ENCODE measurements at regions not wholly inside any gene's neighbourhood (a gene's known extent, or its start where the extent isn't known, plus 50 kb on each side); places are given as distances from the start of the nearest gene placed in this dataset.

GRCh38 chr5:56540266-56540665 is 275.1 kb upstream of the MAP3K1 start:
- Histone ChIP-seq H3K36me3 (ENCODE audit: control insufficient read depth in 2 of 2, extremely low read depth in 1 of 2, insufficient read depth in 1 of 2, low read length in 1 of 2) (no peaks in the 10 kb centered on the region), H3K27me3 (replicated peaks in 1 of 2; ENCODE audit: control insufficient read depth in 2 of 2, extremely low read depth in 1 of 2, insufficient read depth in 2 of 2, low read length in 1 of 2) (no peaks in the 10 kb centered on the region), H3K9me3 (no peaks in the 10 kb centered on the region), H3K4me1 (ENCODE audit: control insufficient read depth in 1 of 2, extremely low read depth in 1 of 2, insufficient read depth in 2 of 2, low read length in 2 of 2) (peaks cover 4% of the 10 kb centered on the region in 2 experiments), H3K27ac (ENCODE audit: low read length) (no peak overlapping the region), H3K4me3 (ENCODE audit: control insufficient read depth in 1 of 2, extremely low read depth in 1 of 2, low read length in 1 of 2) (no peak overlapping the region)
- ChIA-PET POLR2A (interaction anchor here in 1 of 2 donors (0.6 to 0.7 kb wide), 2 partner anchors 50 to 235 kb away, joined by 3 to 4 read pairs; no protein-coding TSS in a partner anchor), CTCF (no interaction called here)
- DNase-seq, result no peak
- no peak overlapping the region for H3K27ac Mint-ChIP-seq
- H3K36me3 Mint-ChIP-seq, result no peaks in the 10 kb centered on the region
- no peak overlapping the region for H3K4me3 Mint-ChIP-seq
- H3K27me3 Mint-ChIP-seq, result no peaks in the 10 kb centered on the region
- peaks cover 0 to 4% (median 0%) of the 10 kb centered on the region in 3 donors for H3K9me3 Mint-ChIP-seq
- ATAC-seq (replicated peaks in 1 of 4), result no peak
- peaks cover 9 to 14% (median 10%) of the 10 kb centered on the region in 3 donors for H3K4me1 Mint-ChIP-seq
- WGBS (ENCODE audit: insufficient coverage), result 83% methylated on average over 1 of the region's 4 CpGs

GRCh38 chr5:56538580-56538979 is 276.8 kb upstream of the MAP3K1 start:
- no peak overlapping the region for H3K27ac Mint-ChIP-seq
- POLR2A ChIA-PET, result no interaction called here
- H3K9me3 Mint-ChIP-seq, result peaks cover 0 to 4% (median 0%) of the 10 kb centered on the region in 3 donors
- Histone ChIP-seq H3K4me1 (ENCODE audit: control insufficient read depth in 1 of 2, extremely low read depth in 1 of 2, insufficient read depth in 2 of 2, low read length in 2 of 2) (peaks cover 9 to 16% of the 10 kb centered on the region in 2 experiments), H3K4me3 (ENCODE audit: control insufficient read depth in 1 of 2, extremely low read depth in 1 of 2, low read length in 1 of 2) (no peak overlapping the region), H3K9me3 (no peaks in the 10 kb centered on the region), H3K36me3 (ENCODE audit: control insufficient read depth in 2 of 2, extremely low read depth in 1 of 2, insufficient read depth in 1 of 2, low read length in 1 of 2) (no peaks in the 10 kb centered on the region), H3K27ac (ENCODE audit: low read length) (no peak overlapping the region), H3K27me3 (replicated peaks in 1 of 2; ENCODE audit: control insufficient read depth in 2 of 2, extremely low read depth in 1 of 2, insufficient read depth in 2 of 2, low read length in 1 of 2) (peaks cover 0 to 5% of the 10 kb centered on the region in 2 experiments)
- 100% methylated on average over 1 of the region's 6 CpGs for WGBS (ENCODE audit: insufficient coverage)
- no peak overlapping the region for H3K4me3 Mint-ChIP-seq
- H3K36me3 Mint-ChIP-seq, result no peaks in the 10 kb centered on the region
- ATAC-seq (replicated peaks in 1 of 4), result no peak
- H3K27me3 Mint-ChIP-seq, result no peaks in the 10 kb centered on the region
- H3K4me1 Mint-ChIP-seq, result peaks cover 18 to 30% (median 22%) of the 10 kb centered on the region in 3 donors
- CTCF ChIA-PET, result no interaction called here
- DNase-seq, result no peak

GRCh38 chr5:56535347-56535746 is 280.0 kb upstream of the MAP3K1 start:
- ChIA-PET POLR2A (no interaction called here), CTCF (no interaction called here)
- Histone ChIP-seq H3K4me3 (ENCODE audit: control insufficient read depth in 1 of 2, extremely low read depth in 1 of 2, low read length in 1 of 2) (no peak overlapping the region), H3K4me1 (ENCODE audit: control insufficient read depth in 1 of 2, extremely low read depth in 1 of 2, insufficient read depth in 2 of 2, low read length in 2 of 2) (peaks cover 7 to 13% of the 10 kb centered on the region in 2 experiments), H3K27ac (ENCODE audit: low read length) (no peak overlapping the region), H3K9me3 (no peaks in the 10 kb centered on the region), H3K27me3 (replicated peaks in 1 of 2; ENCODE audit: control insufficient read depth in 2 of 2, extremely low read depth in 1 of 2, insufficient read depth in 2 of 2, low read length in 1 of 2) (peaks cover 0 to 5% of the 10 kb centered on the region in 2 experiments), H3K36me3 (ENCODE audit: control insufficient read depth in 2 of 2, extremely low read depth in 1 of 2, insufficient read depth in 1 of 2, low read length in 1 of 2) (no peaks in the 10 kb centered on the region)
- peaks cover 0 to 4% (median 0%) of the 10 kb centered on the region in 3 donors for H3K9me3 Mint-ChIP-seq
- DNase-seq (no peak), ATAC-seq (replicated peaks in 1 of 4) (no peak)
- WGBS (ENCODE audit: insufficient coverage), result no CpG with 5 or more reads among the region's 1 CpG
- H3K4me3 Mint-ChIP-seq, result no peak overlapping the region
- H3K4me1 Mint-ChIP-seq, result peaks cover 14 to 29% (median 18%) of the 10 kb centered on the region in 3 donors
- H3K36me3 Mint-ChIP-seq, result no peaks in the 10 kb centered on the region
- H3K27me3 Mint-ChIP-seq, result no peaks in the 10 kb centered on the region
- H3K27ac Mint-ChIP-seq, result no peak overlapping the region

- no peak overlapping the region for H3K4me3 ChIP-seq (ENCODE audit: control insufficient read depth in 1 of 2, extremely low read depth in 1 of 2, low read length in 1 of 2)
These were observed 281.1 kb upstream of the MAP3K1 start for GRCh38 chr5:56534102-56534829.

GRCh38 chr5:56532466-56532865 is 282.9 kb upstream of the MAP3K1 start:
- Mint-ChIP-seq H3K27ac (no peak overlapping the region), H3K9me3 (no peaks in the 10 kb centered on the region), H3K36me3 (no peaks in the 10 kb centered on the region), H3K4me3 (no peak overlapping the region), H3K27me3 (no peaks in the 10 kb centered on the region), H3K4me1 (peaks cover 18 to 36% (median 18%) of the 10 kb centered on the region in 3 donors)
- CTCF ChIA-PET, result no interaction called here
- POLR2A ChIA-PET, result no interaction called here
- Histone ChIP-seq H3K9me3 (no peaks in the 10 kb centered on the region), H3K27ac (ENCODE audit: low read length) (no peak overlapping the region), H3K4me1 (ENCODE audit: control insufficient read depth in 1 of 2, extremely low read depth in 1 of 2, insufficient read depth in 2 of 2, low read length in 2 of 2) (peaks cover 7 to 13% of the 10 kb centered on the region in 2 experiments), H3K36me3 (ENCODE audit: control insufficient read depth in 2 of 2, extremely low read depth in 1 of 2, insufficient read depth in 1 of 2, low read length in 1 of 2) (no peaks in the 10 kb centered on the region), H3K27me3 (replicated peaks in 1 of 2; ENCODE audit: control insufficient read depth in 2 of 2, extremely low read depth in 1 of 2, insufficient read depth in 2 of 2, low read length in 1 of 2) (peaks cover 0 to 5% of the 10 kb centered on the region in 2 experiments), H3K4me3 (ENCODE audit: control insufficient read depth in 1 of 2, extremely low read depth in 1 of 2, low read length in 1 of 2) (no peak overlapping the region)
- 44% methylated on average over 3 of the region's 3 CpGs for WGBS (ENCODE audit: insufficient coverage)
- peak in 1 of 35 experiments; percentile 26 for DNase-seq
- ATAC-seq (replicated peaks in 1 of 4), result peak in 2 of 4 experiments; percentile 48 to 76

More at GRCh38 chr5:56534102-56534829, 281.1 kb upstream of the MAP3K1 start:
- no peaks in the 10 kb centered on the region for H3K36me3 Mint-ChIP-seq
- peaks cover 0 to 5% of the 10 kb centered on the region in 2 experiments for H3K27me3 ChIP-seq (replicated peaks in 1 of 2; ENCODE audit: control insufficient read depth in 2 of 2, extremely low read depth in 1 of 2, insufficient read depth in 2 of 2, low read length in 1 of 2)
- H3K36me3 ChIP-seq (ENCODE audit: control insufficient read depth in 2 of 2, extremely low read depth in 1 of 2, insufficient read depth in 1 of 2, low read length in 1 of 2), result no peaks in the 10 kb centered on the region
- peaks cover 7 to 13% of the 10 kb centered on the region in 2 experiments for H3K4me1 ChIP-seq (ENCODE audit: control insufficient read depth in 1 of 2, extremely low read depth in 1 of 2, insufficient read depth in 2 of 2, low read length in 2 of 2)
- peak overlapping the region; percentile 62 to 67 for H3K27ac Mint-ChIP-seq
- H3K9me3 ChIP-seq, result no peaks in the 10 kb centered on the region
- peak overlapping the region in 1 of 3 donors; percentile 2 for H3K4me3 Mint-ChIP-seq
- peak in 2 of 35 experiments; percentile 14 to 24 for DNase-seq
- H3K4me1 Mint-ChIP-seq, result peaks cover 14 to 29% (median 18%) of the 10 kb centered on the region in 3 donors
- ATAC-seq (replicated peaks in 1 of 4), result peak; percentile 39 to 95 (median 90)
- ChIA-PET POLR2A (no interaction called here), CTCF (no interaction called here)
- peaks cover 0 to 4% (median 0%) of the 10 kb centered on the region in 3 donors for H3K9me3 Mint-ChIP-seq
- H3K27me3 Mint-ChIP-seq, result no peaks in the 10 kb centered on the region
- H3K27ac ChIP-seq (ENCODE audit: low read length), result no peak overlapping the region
- 68% methylated on average over 2 of the region's 6 CpGs for WGBS (ENCODE audit: insufficient coverage)

GRCh38 chr5:56530626-56531138 is 284.7 kb upstream of the MAP3K1 start:
- Histone ChIP-seq H3K27ac (ENCODE audit: low read length) (no peak overlapping the region), H3K36me3 (ENCODE audit: control insufficient read depth in 2 of 2, extremely low read depth in 1 of 2, insufficient read depth in 1 of 2, low read length in 1 of 2) (no peaks in the 10 kb centered on the region), H3K9me3 (no peaks in the 10 kb centered on the region), H3K4me3 (ENCODE audit: control insufficient read depth in 1 of 2, extremely low read depth in 1 of 2, low read length in 1 of 2) (no peak overlapping the region), H3K4me1 (ENCODE audit: control insufficient read depth in 1 of 2, extremely low read depth in 1 of 2, insufficient read depth in 2 of 2, low read length in 2 of 2) (peaks cover 7 to 18% of the 10 kb centered on the region in 2 experiments), H3K27me3 (replicated peaks in 1 of 2; ENCODE audit: control insufficient read depth in 2 of 2, extremely low read depth in 1 of 2, insufficient read depth in 2 of 2, low read length in 1 of 2) (peaks cover 0 to 5% of the 10 kb centered on the region in 2 experiments)
- WGBS (ENCODE audit: insufficient coverage), result 83% methylated on average over 1 of the region's 2 CpGs
- H3K4me3 Mint-ChIP-seq, result no peak overlapping the region
- H3K4me1 Mint-ChIP-seq, result peaks cover 18 to 38% (median 21%) of the 10 kb centered on the region in 3 donors
- H3K9me3 Mint-ChIP-seq, result no peaks in the 10 kb centered on the region
- H3K36me3 Mint-ChIP-seq, result no peaks in the 10 kb centered on the region
- CTCF ChIA-PET, result no interaction called here
- H3K27me3 Mint-ChIP-seq, result no peaks in the 10 kb centered on the region
- no peak overlapping the region for H3K27ac Mint-ChIP-seq
- POLR2A ChIA-PET, result interaction anchor here in 1 of 2 donors (0.6 kb wide), 1 partner anchor 45 kb away, joined by 3 read pairs; no protein-coding TSS in a partner anchor
- no peak for DNase-seq
- ATAC-seq (replicated peaks in 1 of 4), result no peak
